ENCODE measurements at regions not wholly inside any gene's neighbourhood (a gene's known extent, or its start where the extent isn't known, plus 50 kb on each side); places are given as distances from the start of the nearest gene placed in this dataset.

GRCh38 chr5:6107675-6108539, 270.4 kb downstream of the MED10 start:
- DNase-seq (ENCODE audit: low spot score) = peak; percentile 37
- H3K4me1 Mint-ChIP-seq = peaks cover 4% of the 10 kb centered on the region
- H3K27me3 Mint-ChIP-seq (ENCODE audit: insufficient read depth, low read depth) = peaks cover 8% of the 10 kb centered on the region
- Histone ChIP-seq H3K4me3 (no peak overlapping the region), H3K79me2 (ENCODE audit: low read depth) (no peaks in the 10 kb centered on the region), H3K9me3 (ENCODE audit: low read depth) (no peaks in the 10 kb centered on the region), H3K27ac (no peak overlapping the region), H3K4me2 (peak overlapping the region; percentile 1), H4K20me1 (ENCODE audit: low read depth) (no peaks in the 10 kb centered on the region), H3K27me3 (no peaks in the 10 kb centered on the region), H3K4me1 (no peaks in the 10 kb centered on the region), H3K36me3 (no peaks in the 10 kb centered on the region), H3F3A (ENCODE audit: low read depth) (no peaks in the 10 kb centered on the region), H2AFZ (replicated peaks) (no peak overlapping the region), H3K9ac (no peak overlapping the region)
- TF ChIP-seq EZH2phosphoT487 (IDR thresholded peaks at IDR 0.05) (no peak), CTCF (IDR thresholded peaks at IDR 0.05) (no peak), EZH2 (IDR thresholded peaks at IDR 0.05) (no peak)
- H3K4me3 Mint-ChIP-seq = no peak overlapping the region
- H3K9me3 Mint-ChIP-seq = no peaks in the 10 kb centered on the region
- H3K36me3 Mint-ChIP-seq = no peaks in the 10 kb centered on the region
- peak overlapping the region; percentile 4 for H3K27ac Mint-ChIP-seq

- Histone ChIP-seq H3K4me3 (no peak overlapping the region), H3K4me2 (no peak overlapping the region), H3K27ac (no peak overlapping the region), H3F3A (ENCODE audit: low read depth) (no peaks in the 10 kb centered on the region), H4K20me1 (ENCODE audit: low read depth) (no peaks in the 10 kb centered on the region), H3K9ac (no peak overlapping the region), H3K27me3 (no peaks in the 10 kb centered on the region), H2AFZ (replicated peaks) (no peak overlapping the region), H3K36me3 (no peaks in the 10 kb centered on the region), H3K79me2 (ENCODE audit: low read depth) (no peaks in the 10 kb centered on the region), H3K4me1 (no peaks in the 10 kb centered on the region), H3K9me3 (ENCODE audit: low read depth) (no peaks in the 10 kb centered on the region)
- Mint-ChIP-seq H3K9me3 (no peaks in the 10 kb centered on the region), H3K27ac (no peak overlapping the region), H3K36me3 (no peaks in the 10 kb centered on the region), H3K27me3 (ENCODE audit: insufficient read depth, low read depth) (peaks cover 11% of the 10 kb centered on the region), H3K4me1 (peaks cover 4% of the 10 kb centered on the region), H3K4me3 (no peak overlapping the region)
- no peak for DNase-seq (ENCODE audit: low spot score)
- TF ChIP-seq EZH2 (IDR thresholded peaks at IDR 0.05) = no peak
- TF ChIP-seq CTCF (IDR thresholded peaks at IDR 0.05) = no peak
- no peak for TF ChIP-seq EZH2phosphoT487 (IDR thresholded peaks at IDR 0.05)
Observed at GRCh38 chr5:6106756-6107155, 271.6 kb downstream of the MED10 start.

- no peak overlapping the region for H3K4me2 ChIP-seq
- no peaks in the 10 kb centered on the region for H3K79me2 ChIP-seq (ENCODE audit: low read depth)
- H3K4me3 ChIP-seq = no peak overlapping the region
- H3F3A ChIP-seq (ENCODE audit: low read depth) = no peaks in the 10 kb centered on the region
- no peaks in the 10 kb centered on the region for H4K20me1 ChIP-seq (ENCODE audit: low read depth)
- no peak overlapping the region for H3K27ac ChIP-seq
- no peak for DNase-seq (ENCODE audit: low spot score)
- Mint-ChIP-seq H3K36me3 (no peaks in the 10 kb centered on the region), H3K27ac (no peak overlapping the region), H3K27me3 (ENCODE audit: insufficient read depth, low read depth) (peaks cover 12% of the 10 kb centered on the region), H3K4me3 (no peak overlapping the region), H3K9me3 (no peaks in the 10 kb centered on the region), H3K4me1 (peaks cover 4% of the 10 kb centered on the region)
- H2AFZ ChIP-seq (replicated peaks) = no peak overlapping the region
- H3K36me3 ChIP-seq = no peaks in the 10 kb centered on the region
- H3K27me3 ChIP-seq = no peaks in the 10 kb centered on the region
- no peaks in the 10 kb centered on the region for H3K9me3 ChIP-seq (ENCODE audit: low read depth)
- no peaks in the 10 kb centered on the region for H3K4me1 ChIP-seq
- H3K9ac ChIP-seq = no peak overlapping the region
- TF ChIP-seq EZH2phosphoT487 (IDR thresholded peaks at IDR 0.05) (no peak), CTCF (IDR thresholded peaks at IDR 0.05) (no peak), EZH2 (IDR thresholded peaks at IDR 0.05) (no peak)
Observed at GRCh38 chr5:6105320-6105719, 273.0 kb downstream of the MED10 start.

Measured in neural progenitor cell (in vitro differentiated cells).